Psoas muscle (tissue), 7 donors: ENCODE measurements at regions not wholly inside any gene's neighbourhood (a gene's known extent, or its start where the extent isn't known, plus 50 kb on each side); places are given as distances from the start of the nearest gene placed in this dataset.
A peak's percentile ranks its signal among the peaks of the same experiment; 100 is the strongest.

Experiments
- ATAC-seq, 4 donors: fragments of 200-7000 bp; cut with Tn5 transposase; one replicate each; pipeline ENCODE4 v1.9.1; 2020; ENCODE audit warnings: moderate library complexity in 3 of 4, mild to moderate bottlenecking in 2 of 4
- DNase-seq, 2 donors: peaks; one replicate each; pipeline ENCODE4 v3.0.0-alpha.2; 2020
- H3K27ac ChIP-seq: fragments of 200-600 bp; one replicate; pipeline ENCODE4 v1.8.0; 2022
- H3K27me3 ChIP-seq, 3 donors: fragments of 200-600 bp in 1 of 3; one replicate each; pipeline versions ENCODE4 v1.6.1 to v1.8.0; 2013 to 2022; ENCODE audit warnings: low read length in 2 of 3, mild to moderate bottlenecking in 2 of 3, moderate library complexity in 1 of 3; ENCODE audit not compliant: insufficient read depth in 3 of 3
- H3K36me3 ChIP-seq, 2 donors: fragments of 200-600 bp in 1 of 2; one replicate each; pipeline versions ENCODE4 v1.6.1 to v1.8.0; 2013 to 2022; ENCODE audit warnings: low read depth in 1 of 2, mild to moderate bottlenecking in 1 of 2, moderate library complexity in 1 of 2; ENCODE audit not compliant: insufficient read depth in 1 of 2
- H3K4me1 ChIP-seq: fragments of 200-600 bp; one replicate; pipeline ENCODE4 v1.8.0; 2022
- H3K4me3 ChIP-seq: fragments of 200-600 bp; one replicate; pipeline ENCODE4 v1.8.0; 2022; ENCODE audit warnings: mild to moderate bottlenecking
- H3K9me3 ChIP-seq: fragments of 200-600 bp; one replicate; pipeline ENCODE4 v1.8.0; 2022
- WGBS, 3 donors: extraction: QIAGEN DNeasy Blood & Tissue Kit; methylation state at CpG; one replicate each; pipeline versions ENCODE4 v1.1.6 to v1.1.7; 2013; 5-methylcytosine and 5-hydroxymethylcytosine counted together
- intact Hi-C, 2 donors: fragments of 100-400 bp; cut with DNase I; formaldehyde crosslinking; loops; one replicate each; pipeline versions ENCODE4 v1.11.0 to v1.14.2; 2022
- TF ChIP-seq, protein P1 (sequence below): fragments of 200-600 bp; IDR thresholded peaks from one replicate; pipeline ENCODE4 v1.8.0; 2022; ENCODE audit warnings: antibody characterized with exemption
- donor health status: healthy with polysubstance abuse.
- donor health status: DM: no; HTN: no; CAD: no; lungs with moderate emphysema.
- donor health status: Bipolar disorder and iron deficiency.
- donor health status: healthy.
- donor health status: DM: yes; HTN: yes; CAD: no.
- donor health status: DM: no; HTN: no; CAD: no.
- donor health status: DM: yes; HTN: yes; CAD: no.

DNA sequence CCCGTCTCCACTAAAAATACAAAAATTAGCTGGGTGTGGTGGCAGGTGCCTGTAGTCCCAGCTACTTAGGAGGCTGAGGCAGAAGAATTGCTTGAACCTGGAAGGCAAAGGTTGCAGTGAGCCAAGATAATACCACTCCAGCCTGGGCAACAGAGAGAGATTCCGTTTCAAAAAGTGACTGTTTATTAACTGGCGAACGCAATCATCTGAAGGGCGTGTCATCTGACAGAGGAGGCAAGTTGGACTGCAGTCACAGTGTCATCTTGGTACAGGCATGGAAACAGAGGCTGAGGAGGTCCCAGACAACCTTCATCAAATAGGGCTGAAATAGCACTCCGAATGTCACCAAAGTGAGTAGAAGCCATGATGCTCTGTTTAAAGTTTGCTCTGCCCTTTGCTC is 75.3 kb upstream of the NFE2L3 start:
- no peak for DNase-seq
- peaks cover 5 to 32% (median 6%) of the 10 kb centered on the region in 3 donors for H3K27me3 ChIP-seq

DNA sequence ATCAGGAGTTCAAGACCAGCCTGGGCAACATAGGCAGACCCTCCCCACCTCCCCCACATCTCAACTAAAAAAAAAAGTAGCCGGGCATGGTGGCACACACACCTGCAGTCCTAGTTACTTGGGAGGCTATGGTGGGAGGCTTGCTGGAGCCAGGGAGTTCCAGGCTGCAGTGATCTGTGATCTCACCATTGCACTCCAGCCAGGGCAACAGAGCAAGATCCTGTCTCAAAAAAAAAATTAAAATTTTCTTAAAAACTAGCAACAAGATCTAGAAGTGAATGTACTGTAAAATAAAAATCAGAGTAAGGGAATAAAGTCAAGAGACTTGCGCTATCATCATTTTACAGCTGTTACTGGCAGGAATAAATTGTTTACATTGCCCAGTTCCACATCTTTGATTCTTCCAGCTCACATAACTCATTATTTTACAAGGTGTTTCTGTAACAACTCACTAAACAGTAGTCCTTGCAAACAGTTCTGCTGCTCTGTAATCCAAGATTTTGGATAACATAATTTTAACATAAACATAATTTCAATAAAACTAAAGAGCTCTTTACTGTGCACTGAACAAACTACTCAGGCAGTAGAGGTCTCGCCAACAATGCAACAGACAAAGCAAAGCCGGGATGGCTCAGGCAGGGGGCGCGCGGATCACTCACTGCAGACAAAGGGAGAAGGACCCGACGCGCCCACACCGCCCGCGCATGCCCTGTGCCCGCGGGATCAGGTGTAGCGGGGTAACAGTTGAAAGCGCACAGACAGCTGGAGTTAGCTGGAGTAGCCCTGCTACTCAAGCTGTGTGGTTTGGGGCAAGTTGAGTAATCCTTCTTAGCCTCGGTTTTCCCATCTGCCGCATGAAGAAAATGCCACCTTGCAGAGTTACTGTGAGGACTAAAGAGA is 73.3 kb upstream of the NFE2L3 start:
- Histone ChIP-seq H3K27me3 (peaks cover 5 to 32% (median 6%) of the 10 kb centered on the region in 3 donors), H3K9me3 (no peaks in the 10 kb centered on the region), H3K4me1 (no peaks in the 10 kb centered on the region), H3K4me3 (no peak overlapping the region), H3K36me3 (no peaks in the 10 kb centered on the region), H3K27ac (no peak overlapping the region)
- 12% methylated on average over 19 of the region's 19 CpGs for WGBS, 3 donors
- DNase-seq, result peak; percentile 56 to 66
- TF ChIP-seq, protein P1, sequence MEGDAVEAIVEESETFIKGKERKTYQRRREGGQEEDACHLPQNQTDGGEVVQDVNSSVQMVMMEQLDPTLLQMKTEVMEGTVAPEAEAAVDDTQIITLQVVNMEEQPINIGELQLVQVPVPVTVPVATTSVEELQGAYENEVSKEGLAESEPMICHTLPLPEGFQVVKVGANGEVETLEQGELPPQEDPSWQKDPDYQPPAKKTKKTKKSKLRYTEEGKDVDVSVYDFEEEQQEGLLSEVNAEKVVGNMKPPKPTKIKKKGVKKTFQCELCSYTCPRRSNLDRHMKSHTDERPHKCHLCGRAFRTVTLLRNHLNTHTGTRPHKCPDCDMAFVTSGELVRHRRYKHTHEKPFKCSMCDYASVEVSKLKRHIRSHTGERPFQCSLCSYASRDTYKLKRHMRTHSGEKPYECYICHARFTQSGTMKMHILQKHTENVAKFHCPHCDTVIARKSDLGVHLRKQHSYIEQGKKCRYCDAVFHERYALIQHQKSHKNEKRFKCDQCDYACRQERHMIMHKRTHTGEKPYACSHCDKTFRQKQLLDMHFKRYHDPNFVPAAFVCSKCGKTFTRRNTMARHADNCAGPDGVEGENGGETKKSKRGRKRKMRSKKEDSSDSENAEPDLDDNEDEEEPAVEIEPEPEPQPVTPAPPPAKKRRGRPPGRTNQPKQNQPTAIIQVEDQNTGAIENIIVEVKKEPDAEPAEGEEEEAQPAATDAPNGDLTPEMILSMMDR, result peak; percentile 12
- peak; percentile 40 to 67 (median 62) for ATAC-seq
- intact Hi-C loops, result no loop called here

More for the DNA sequence above, 75.3 kb upstream of the NFE2L3 start:
- Histone ChIP-seq H3K27ac (no peak overlapping the region), H3K9me3 (no peaks in the 10 kb centered on the region), H3K4me1 (no peaks in the 10 kb centered on the region), H3K4me3 (no peak overlapping the region), H3K36me3 (no peaks in the 10 kb centered on the region)
- 85 to 91% (median 87%) methylated on average over 6 of the region's 6 CpGs for WGBS, 3 donors
- intact Hi-C loops, result no loop called here
- no peak for ATAC-seq
- TF ChIP-seq, protein P1, result no peak

DNA sequence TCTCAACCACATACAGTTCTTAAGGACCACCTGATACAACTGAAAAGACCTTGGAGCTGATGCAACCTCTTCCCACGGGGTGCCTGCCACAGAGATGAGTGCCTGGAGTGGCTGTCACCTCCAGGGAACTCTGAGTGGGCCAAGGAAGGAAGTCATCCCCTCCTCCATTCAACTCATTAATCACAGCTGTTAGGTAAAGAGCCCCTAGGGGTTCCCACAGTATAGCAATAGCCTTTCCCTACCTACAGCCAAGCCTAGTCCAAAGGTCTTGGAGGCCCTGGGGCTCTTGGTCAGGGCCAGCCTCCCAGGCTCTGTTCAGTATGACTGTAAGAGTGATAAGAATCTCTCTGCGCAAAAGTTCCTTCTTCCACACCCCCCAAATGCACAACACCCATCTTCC is 70.4 kb upstream of the NFE2L3 start:
- H3K9me3 ChIP-seq, result no peaks in the 10 kb centered on the region
- H3K4me3 ChIP-seq, result no peak overlapping the region
- ATAC-seq (no peak), DNase-seq (no peak)
- peaks cover 0 to 28% (median 6%) of the 10 kb centered on the region in 3 donors for H3K27me3 ChIP-seq
- 57 to 66% (median 60%) methylated on average over 2 of the region's 2 CpGs for WGBS, 3 donors
- H3K4me1 ChIP-seq, result no peaks in the 10 kb centered on the region
- no peak overlapping the region for H3K27ac ChIP-seq
- intact Hi-C loops, result loop anchor here in 1 of 2 donors (10.0 kb wide), 1 partner anchor 423 kb away; no protein-coding TSS in a partner anchor
- TF ChIP-seq, protein P1, result no peak
- no peaks in the 10 kb centered on the region for H3K36me3 ChIP-seq

DNA sequence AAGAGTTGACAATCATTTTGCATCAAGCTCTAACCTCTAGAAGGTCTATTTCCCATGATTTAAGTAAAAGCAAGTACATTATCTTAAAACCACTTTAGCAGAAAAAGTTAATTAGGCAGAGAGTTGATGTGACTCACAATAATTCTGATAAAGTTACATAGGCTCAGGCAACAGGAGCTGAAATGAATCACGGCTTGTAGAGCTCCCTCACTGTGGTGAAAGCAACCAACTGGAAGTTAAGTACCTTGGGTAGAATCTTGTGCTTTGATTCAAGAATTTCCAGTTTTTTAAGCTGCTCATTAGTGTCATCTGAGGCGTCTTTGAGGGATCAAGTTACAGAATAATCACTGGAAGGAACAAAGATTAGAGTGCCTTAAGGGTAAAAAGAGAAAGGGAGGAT is 68.9 kb upstream of the NFE2L3 start:
- intact Hi-C loops, result loop anchor here in 1 of 2 donors (10.0 kb wide), 1 partner anchor 422 kb away; no protein-coding TSS in a partner anchor
- Histone ChIP-seq H3K27me3 (peaks cover 0 to 23% (median 6%) of the 10 kb centered on the region in 3 donors), H3K9me3 (no peaks in the 10 kb centered on the region), H3K36me3 (no peaks in the 10 kb centered on the region), H3K27ac (no peak overlapping the region), H3K4me1 (no peaks in the 10 kb centered on the region), H3K4me3 (no peak overlapping the region)
- TF ChIP-seq, protein P1, result no peak
- 39 to 48% (median 46%) methylated on average over 2 of the region's 2 CpGs for WGBS, 3 donors
- DNase-seq (no peak), ATAC-seq (no peak)
